Thyroid gland (tissue), 4 donors: ENCODE measurements at regions not wholly inside any gene's neighbourhood (a gene's known extent, or its start where the extent isn't known, plus 50 kb on each side); places are given as distances from the start of the nearest gene placed in this dataset.

Experiments used
- CTCF ChIP-seq, 6 experiments: fragments of 200-600 bp in 3 of 6; fragments of 450-650 bp in 3 of 6; sonication (generic) in 3 of 6; IDR thresholded peaks; one replicate each; pipeline ENCODE4 v1.5.1; 2016 to 2019; ENCODE audit warnings: antibody characterized with exemption in 6 of 6, mild to moderate bottlenecking in 2 of 6, inconsistent platforms in 1 of 6, moderate library complexity in 1 of 6
- POLR2A ChIP-seq, 2 donors: fragments of 450-650 bp; IDR thresholded peaks; one replicate each; pipeline ENCODE4 v1.6.1; 2017; ENCODE audit warnings: antibody characterized with exemption in 2 of 2, mild to moderate bottlenecking in 2 of 2, moderate library complexity in 1 of 2

- no peak for TF ChIP-seq CTCF (IDR thresholded peaks at IDR 0.05)
- no peak for TF ChIP-seq POLR2A (IDR thresholded peaks at IDR 0.05)
Observed at GRCh38 chr1:14468751-14469150, 129.7 kb upstream of the KAZN start.
